DND-41 (cell line): ENCODE measurements at regions not wholly inside any gene's neighbourhood (a gene's known extent, or its start where the extent isn't known, plus 50 kb on each side); places are given as distances from the start of the nearest gene placed in this dataset.

ENCODE experiments used
- EZH2 ChIP-seq: IDR thresholded peaks from 3 replicates; pipeline ENCODE4 v1.6.1; 2012; ENCODE audit warnings: borderline replicate concordance, low read depth, mild to moderate bottlenecking, moderate library complexity, low read length, inconsistent platforms; ENCODE audit not compliant: severe bottlenecking
- TF ChIP-seq, protein P1 (sequence below): IDR thresholded peaks from 2 replicates; pipeline ENCODE4 v1.5.1; 2012; ENCODE audit warnings: borderline replicate concordance, low read length, moderate library complexity, mild to moderate bottlenecking; ENCODE audit not compliant: poor library complexity, severe bottlenecking; ENCODE audit errors: extremely low read depth

DNA sequence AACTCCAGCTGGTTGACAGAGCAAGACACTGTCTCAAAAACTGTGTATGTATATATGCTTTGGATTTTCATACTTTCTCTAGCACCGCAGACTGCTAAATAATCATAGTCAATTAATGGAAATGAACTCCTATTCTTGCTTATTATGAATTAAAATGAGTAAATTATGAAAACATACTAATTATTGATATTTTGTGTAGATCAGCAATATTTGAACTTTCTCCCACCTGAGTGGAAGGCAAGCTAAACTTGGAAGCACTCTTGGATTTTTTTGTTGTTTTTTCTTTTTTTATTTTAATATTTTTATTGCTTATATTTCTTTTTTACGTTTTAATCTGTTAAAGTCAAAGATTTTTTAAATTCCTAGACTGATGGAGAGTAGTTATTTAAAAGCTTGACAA lies 201.7 kb downstream of the CDRT15L2 start:
- TF ChIP-seq, protein P1, sequence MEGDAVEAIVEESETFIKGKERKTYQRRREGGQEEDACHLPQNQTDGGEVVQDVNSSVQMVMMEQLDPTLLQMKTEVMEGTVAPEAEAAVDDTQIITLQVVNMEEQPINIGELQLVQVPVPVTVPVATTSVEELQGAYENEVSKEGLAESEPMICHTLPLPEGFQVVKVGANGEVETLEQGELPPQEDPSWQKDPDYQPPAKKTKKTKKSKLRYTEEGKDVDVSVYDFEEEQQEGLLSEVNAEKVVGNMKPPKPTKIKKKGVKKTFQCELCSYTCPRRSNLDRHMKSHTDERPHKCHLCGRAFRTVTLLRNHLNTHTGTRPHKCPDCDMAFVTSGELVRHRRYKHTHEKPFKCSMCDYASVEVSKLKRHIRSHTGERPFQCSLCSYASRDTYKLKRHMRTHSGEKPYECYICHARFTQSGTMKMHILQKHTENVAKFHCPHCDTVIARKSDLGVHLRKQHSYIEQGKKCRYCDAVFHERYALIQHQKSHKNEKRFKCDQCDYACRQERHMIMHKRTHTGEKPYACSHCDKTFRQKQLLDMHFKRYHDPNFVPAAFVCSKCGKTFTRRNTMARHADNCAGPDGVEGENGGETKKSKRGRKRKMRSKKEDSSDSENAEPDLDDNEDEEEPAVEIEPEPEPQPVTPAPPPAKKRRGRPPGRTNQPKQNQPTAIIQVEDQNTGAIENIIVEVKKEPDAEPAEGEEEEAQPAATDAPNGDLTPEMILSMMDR, result no peak
- no peak for TF ChIP-seq EZH2
